ENCODE measurements at regions not wholly inside any gene's neighbourhood (a gene's known extent, or its start where the extent isn't known, plus 50 kb on each side); places are given as distances from the start of the nearest gene placed in this dataset.

GRCh38 chr15:91649016-91649415, 204.5 kb upstream of the SLCO3A1 start:
- TF ChIP-seq EZH2phosphoT487 (IDR thresholded peaks at IDR 0.05; ENCODE audit: insufficient read depth, low read depth): no peak
- TF ChIP-seq EZH2 (IDR thresholded peaks at IDR 0.05; ENCODE audit: insufficient read depth, poor library complexity, severe bottlenecking): no peak
